GM21515 (cell line): ENCODE measurements at regions not wholly inside any gene's neighbourhood (a gene's known extent, or its start where the extent isn't known, plus 50 kb on each side); places are given as distances from the start of the nearest gene placed in this dataset.
"Not testable (repeated sequence)": the region's sequence is repeated elsewhere in the genome, so short reads cannot be mapped to it uniquely, and the experiment has no call there.

Experiments
- ATAC-seq: cut with Tn5 transposase; IDR thresholded peaks from one replicate; pipeline ENCODE4 v1.9.1; 2021; ENCODE audit not compliant: unreplicated experiment

DNA sequence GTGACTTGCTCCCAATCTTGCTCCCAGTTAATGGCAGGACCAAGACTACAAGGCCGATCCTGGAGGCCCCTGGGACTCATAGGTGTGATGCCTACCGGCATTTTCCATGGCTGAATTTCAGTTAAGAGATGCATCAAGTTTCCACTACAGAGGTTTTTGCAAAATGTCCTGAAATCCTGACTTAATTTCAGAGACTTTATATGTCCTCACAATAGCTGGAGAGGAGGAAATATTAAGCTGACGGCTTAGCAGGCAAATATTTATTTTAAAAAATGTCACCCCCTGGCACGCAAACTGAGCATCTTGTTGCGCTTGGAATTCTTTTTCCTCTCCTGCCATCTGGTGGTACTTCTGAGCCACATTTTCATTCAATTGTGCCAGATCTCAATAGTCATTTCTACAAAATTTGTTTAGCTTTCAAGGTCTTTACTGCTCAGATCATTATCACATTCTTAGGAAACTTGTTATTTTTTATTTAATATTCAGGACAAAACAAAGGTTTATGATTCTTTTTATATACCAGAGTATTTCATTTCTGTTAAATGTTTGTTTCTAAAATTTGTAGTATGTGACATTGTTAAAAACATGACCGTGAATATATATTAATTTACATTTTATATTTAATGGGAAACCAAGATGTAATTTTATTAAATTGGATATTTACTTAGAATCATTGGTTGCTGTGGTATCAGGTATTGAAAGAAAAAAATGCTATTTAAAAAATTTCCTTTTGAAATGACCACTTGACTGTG is 189.2 kb upstream of the THRB start:
- ATAC-seq = no peak

DNA sequence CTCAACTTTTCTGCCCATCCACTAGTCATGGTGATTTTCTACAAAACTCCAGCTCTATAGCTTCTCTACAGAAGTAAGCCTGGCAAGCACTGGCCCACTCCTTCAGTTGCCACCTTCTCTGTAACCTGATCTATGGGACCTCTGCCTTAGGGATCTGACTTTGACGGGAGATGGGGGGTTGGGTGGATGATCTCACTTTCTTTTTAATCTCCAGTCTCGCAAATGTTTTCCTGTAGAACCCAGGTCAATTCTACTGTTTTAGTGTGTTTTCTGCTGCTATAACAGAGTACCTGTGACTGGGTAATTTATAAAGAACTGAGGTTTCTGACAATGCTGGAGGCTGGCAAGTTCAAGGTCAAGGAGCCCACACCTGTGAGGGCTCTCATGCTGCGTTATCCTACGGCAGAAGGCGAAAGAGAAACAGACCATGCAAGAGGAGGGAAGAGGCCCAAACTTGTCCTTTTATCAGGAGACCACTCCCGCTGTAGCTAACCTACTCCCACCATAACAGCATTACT is 189.9 kb upstream of the THRB start:
- ATAC-seq = no peak

DNA sequence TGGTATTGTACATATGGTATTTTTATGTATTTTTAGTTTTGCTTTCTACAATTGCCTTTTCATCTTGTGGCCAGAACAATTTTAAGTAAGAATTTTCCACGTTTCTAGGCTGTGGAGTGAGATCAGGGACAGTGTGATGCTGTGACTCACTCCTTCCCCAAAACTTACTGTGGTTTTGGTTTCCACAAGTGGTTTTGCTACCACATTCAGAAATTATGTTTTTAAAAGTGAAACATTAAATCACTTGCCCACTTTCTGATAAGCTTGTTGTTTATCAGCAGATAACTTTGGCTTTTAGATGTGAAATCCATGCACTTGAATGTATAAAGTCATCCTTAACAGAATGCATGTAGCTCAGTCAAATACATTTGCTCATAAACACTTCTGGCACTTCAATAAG is 192.2 kb upstream of the THRB start:
- ATAC-seq = no peak

DNA sequence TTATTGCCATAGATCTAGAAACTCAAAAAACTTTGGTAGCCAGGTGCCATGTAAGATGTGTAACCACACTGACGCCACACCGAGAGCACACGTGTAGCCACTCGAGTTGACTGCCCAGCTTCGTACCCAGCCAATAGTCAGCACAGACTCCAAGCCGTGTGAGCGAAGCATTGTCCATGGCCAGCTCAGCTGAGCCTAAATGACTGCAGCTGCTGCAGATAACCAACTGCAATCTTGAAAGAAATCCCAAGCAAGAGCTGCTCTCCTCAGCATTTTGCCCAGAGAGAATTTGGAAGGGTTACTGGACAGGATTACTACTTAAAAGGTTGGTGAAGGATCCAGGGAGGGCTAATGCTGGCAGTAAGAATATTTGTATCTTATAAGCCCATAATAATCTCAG is 193.0 kb upstream of the THRB start:
- ATAC-seq = no peak

DNA sequence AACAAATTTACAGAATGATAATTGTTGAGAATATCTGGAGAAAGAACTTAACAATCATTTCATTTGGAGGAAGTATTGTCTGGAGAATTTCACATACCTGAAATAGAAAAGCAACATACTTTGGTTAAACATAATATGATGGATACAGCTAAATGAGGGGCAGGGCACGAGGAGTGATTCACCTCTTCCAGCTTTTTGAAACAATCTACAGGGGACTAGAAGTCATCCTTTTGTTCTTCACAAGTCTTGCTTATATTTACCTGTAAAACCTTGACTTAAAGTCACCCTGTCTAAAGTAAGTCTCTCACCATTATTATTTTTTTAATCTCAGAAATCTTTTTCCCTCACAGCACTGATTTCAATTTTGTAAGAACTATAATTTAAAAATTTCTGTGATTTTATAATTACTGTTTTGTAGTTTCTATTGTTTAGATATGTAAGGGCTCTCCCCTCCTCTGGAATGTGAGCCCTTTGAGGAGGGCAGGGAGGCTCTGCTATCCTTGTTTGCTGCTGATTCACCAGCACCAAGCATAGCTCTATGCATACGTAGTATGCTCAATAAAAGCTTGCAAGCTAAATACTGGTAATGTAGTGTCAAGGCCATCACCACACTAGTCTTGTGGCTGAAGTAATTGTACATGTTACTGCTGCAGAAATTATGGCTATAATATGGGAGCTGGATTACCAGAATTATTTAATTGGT is 193.9 kb upstream of the THRB start:
- ATAC-seq = no peak

DNA sequence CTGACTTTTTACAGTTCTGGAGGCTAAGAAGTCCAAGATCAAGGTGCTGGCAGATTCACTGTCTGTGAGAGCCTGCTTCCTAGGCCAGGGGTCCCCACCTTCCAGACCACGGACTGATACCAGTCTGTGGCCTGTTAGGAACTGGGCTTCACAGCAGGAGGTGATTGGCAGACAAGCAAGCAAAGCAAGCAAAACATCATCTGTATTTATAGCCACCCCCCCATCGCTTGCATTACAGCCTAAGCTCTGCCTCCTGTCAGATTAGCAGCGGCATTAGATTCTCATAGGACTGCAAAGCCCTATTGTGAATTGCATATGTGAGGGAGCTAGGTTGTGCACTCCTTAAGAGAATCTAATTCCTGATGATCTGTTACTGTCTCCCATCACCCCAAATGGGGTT is 194.7 kb upstream of the THRB start:
- ATAC-seq = no peak

DNA sequence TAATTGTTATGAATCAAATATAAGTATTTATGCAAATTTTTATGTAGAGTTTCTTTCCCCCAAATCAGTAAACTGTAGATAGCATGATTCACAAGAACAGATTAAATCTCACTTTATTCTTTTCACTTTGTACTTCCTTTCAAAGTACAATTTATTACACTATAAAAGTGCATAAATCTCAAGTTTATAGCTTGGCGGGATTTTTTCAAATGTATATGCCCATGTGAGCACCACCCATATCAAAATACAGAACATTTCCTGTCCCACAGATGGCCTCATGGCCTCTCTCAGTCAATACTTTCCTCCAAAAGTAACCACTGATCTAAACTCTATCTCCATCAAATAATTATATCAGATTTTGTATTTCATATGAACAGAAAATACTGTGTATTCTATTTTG is 196.1 kb upstream of the THRB start:
- ATAC-seq = no peak

DNA sequence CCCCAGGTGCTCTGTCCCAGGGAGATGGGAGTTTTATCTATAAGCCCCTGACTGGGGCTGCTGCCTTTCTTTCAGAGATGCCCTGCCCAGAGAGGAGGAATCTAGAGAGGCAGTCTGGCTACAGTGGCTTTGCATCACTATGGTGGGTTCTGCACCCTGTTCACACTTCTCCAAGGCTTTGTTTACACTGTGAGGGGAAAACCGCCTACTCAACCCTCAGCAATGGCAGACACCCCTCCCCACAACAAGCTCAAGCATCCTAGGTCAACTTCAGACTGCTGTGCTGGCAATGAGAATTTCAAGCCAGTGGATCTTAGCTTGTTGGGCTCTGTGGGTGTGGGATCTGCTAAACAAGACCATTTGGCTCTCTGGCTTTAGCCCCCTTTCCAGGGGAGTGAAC is 204.4 kb upstream of the THRB start:
- ATAC-seq = not testable (repeated sequence)

DNA sequence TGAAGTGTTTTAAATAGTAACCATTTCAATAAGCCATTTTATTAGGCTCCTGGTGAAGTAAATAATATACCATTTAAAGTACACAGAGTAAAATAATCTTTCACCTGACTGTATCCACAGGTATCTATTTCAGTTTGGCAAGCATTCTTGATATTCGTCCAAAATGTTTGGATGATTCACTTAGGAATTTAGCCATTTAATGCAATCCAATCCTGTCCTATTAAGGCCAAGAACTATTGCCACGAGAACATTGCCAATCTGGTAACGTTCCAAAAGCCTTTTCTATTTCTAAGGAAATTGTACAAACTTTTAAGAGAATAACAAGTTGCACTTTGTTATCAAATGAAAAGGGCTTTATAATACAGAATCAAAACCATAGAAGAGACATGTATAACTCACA is 209.8 kb upstream of the THRB start:
- no peak for ATAC-seq

DNA sequence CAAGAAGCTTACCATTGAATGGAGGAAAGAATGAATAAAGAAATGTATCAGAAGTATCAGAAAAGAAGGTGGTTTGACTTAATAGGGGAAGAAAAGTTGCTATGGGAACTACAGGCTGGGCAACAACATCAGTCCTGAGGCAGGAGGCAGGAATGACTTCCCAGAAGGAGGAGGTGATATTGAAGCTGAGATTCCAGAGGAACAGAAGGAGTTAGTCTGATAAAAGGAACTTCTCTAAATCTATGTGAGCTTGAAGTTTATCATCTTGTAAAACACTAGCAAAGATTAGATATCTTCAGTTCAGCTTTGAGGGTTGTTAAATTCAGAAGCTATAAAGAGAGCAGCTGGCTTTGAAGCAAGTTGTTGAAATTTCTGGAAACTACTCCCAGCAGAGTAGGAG is 213.3 kb upstream of the THRB start:
- ATAC-seq = no peak

DNA sequence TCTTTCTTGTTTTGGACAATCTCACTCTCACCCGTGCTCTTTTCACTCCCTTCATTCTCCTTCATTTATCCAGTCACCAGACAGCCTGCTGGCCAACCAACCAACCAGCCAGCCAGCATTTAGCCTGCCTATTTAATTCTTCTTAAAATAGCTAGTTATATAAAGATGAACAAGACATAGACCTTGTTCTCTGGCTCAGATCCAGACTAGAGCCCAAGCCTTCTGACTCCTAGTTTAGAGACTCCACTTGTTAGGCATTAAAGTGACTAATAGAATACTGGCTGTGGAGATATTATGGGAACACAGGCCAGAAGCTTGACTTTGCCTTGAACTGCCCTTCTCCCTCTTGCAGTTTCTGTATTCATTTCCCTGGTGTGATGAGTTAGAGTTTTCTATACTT is 215.3 kb upstream of the THRB start:
- no peak for ATAC-seq

DNA sequence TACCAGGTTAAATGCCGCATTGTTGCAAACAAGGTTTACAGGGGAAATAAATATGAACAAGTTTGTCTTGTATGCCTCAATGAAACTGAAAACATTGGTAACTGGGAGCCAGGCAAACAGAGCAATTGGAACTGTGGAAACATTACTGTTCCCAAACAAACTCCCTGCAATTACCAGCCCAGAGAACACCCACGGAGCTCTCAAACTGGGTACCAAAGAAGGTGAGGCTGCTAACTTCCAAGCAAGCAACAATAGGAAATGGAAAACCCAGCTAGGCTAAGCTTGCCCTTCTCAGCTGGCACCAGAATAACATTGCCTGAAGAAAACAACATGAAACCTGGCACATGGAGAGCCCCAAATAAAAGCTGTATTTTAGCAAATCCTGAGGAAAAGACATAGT is 218.9 kb upstream of the THRB start:
- no peak for ATAC-seq

DNA sequence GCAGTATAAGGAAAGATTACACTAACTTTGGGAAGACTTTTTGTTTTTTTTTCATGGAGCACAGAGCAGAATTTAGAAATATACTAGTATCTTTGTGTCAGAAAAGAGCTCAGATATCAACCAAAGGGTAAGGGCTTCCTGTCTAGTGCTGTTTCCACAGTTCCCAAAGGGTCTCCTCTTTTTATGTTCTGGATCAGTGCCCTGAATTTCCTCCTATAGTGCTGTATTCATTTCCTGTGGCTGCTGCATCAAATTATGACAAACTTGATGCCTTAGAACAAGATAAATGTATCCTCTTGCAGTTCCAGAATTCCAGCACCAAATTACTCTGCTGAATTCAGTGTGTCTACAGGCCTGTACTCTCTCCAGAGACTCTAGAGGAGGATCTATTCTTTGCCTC is 219.8 kb upstream of the THRB start:
- no peak for ATAC-seq

DNA sequence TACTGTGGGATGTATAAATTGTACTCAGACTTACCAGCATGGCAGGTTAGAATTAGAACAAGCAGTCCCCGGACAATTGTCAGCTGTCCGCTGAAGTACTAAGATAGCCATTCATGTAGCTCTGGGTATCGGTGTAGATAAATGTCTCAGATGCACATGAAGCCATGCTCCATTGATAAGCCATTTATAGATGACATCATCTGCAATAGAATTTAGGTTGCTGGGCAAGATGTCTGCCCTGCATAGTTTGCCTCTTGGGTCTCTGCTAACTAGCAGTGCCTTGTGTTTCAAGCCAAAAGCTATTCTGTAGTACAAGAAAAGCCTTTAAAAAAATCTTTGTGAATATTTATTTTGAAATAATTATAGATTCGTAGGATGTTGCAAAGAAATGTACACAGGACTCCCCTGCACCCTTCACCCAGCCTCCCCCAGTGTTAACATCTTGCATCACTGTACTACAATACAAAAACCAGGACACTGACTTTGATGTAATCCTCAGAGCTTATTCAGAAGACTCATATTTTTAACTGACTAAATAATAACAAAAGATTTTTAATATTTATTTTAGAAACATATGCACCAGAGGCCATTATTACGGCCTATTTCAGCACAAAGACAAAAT is 220.6 kb upstream of the THRB start:
- no peak for ATAC-seq

DNA sequence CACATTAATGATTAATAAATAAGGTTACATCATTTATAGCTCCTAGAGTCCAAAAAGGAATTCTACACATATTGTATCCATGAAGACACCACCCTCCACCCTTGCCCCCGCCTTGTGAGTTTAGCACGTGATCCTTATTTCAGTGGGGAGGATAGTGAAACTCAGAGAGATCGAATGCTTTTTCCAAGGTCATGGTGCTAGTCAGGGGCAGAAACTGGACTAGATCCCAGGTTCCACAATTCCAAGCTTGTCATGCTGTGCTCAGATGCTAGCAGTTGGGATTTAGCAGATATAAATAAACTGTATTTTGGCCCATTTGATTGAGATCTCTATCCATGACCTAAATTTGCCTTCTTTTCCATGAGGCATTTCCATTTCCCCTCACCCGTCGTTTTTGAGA is 227.4 kb upstream of the THRB start:
- no peak for ATAC-seq

DNA sequence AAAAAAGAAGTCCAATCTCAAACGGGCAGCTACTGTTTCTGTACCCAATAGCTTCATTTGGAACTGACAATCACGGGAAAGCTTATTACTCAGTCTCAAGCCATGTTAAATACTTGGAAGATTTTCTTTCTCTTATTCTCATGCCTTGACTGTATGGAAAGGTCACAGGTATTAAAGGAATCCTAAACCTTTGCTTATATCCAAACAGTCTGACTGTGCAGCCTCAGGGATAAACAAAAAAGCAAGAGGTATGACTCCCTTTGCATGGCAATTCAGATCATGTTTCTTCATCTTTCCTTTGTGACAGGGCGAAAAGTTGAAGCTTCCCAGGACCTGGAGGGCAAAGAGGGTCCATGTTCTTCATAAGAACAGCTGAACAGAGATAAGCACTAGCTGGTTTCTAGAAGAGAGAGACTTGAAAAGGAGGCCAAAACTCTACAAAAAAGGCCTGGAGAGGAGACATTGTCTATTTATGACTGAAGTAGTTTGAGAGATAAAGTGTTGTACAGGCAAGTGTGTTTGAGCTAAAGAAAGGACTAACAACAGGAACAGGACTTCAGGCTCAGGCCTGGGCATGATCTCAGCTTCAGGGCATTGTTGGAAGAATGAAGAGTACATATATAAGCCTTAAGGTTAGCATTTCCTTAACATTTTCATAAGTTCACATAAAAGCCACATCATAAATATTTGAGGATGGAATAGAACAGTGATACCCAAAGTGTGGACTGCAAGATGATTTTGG is 231.0 kb upstream of the THRB start:
- ATAC-seq = no peak

DNA sequence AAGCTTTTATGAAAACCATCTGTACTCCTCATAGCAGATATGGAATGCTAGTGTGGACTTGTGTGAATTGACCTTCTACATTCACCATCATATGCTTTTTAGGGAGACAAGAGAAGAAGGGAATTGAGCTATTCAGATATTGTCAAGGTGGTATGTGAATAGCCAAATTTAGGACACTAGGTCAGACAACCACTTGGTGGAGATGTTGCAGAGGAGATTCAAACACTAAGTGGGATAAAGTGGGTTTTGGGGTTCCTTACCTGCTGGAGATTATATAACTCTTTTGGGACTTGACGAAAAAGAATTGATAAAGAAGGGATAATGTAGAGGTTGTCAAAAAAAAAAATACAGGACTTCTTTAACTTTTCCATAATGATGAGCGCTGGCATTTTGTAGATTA is 231.8 kb upstream of the THRB start:
- no peak for ATAC-seq

DNA sequence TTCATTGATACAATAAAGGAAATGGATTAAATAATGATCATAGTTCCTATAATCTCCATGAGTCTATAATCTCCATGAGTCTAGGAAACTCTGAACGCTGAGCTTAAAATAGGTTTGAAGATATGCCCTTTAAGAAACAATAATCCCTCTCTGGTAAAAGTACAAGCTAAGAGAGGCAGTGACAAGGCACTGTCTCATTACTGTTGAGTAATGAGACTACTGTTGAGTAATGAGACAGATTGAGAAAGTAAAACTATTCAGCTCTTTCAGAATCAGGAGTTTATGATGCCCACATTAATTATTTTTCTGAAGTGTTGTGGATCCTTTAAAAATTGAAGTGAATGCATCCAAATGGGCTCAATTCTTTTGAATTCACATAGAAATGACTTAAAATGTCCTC is 235.5 kb upstream of the THRB start:
- no peak for ATAC-seq

DNA sequence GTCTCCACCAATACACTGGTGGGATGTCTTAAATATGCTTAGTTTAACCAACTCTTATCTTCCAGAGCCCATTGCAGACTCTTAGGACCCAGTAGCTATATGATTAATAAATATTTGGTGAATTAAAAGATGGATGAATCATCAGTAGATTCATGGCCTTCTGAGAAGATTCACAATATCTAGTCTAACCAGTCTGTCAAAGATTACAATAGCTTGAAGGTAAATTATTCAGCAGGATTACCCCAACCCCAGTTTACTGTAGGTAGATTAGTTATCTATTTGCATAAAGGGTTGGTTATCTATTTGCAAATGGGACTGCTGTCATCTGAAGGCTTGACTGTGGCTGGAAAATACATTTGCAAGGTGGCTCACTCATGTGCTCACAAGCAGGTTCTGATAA is 239.4 kb upstream of the THRB start:
- ATAC-seq = no peak

DNA sequence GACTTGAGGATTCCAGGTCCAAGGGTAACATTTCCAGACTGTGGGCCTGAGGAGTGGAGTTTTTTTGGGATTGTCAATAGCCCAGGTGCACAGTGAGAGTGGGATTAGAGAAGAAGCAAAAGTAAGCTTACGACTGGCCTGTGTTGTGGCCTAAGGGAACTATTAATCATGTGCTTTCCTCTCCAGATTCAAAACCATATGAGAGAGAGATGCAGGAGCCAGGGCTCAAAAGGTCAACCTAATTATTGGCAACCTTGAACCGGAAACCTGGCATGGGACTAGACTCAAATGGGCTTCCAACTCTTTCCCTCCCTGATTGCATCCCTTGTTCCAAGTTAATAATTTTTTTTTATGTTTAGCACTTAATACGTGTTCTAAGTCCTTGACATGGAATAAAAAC is 242.1 kb upstream of the THRB start:
- ATAC-seq = no peak

DNA sequence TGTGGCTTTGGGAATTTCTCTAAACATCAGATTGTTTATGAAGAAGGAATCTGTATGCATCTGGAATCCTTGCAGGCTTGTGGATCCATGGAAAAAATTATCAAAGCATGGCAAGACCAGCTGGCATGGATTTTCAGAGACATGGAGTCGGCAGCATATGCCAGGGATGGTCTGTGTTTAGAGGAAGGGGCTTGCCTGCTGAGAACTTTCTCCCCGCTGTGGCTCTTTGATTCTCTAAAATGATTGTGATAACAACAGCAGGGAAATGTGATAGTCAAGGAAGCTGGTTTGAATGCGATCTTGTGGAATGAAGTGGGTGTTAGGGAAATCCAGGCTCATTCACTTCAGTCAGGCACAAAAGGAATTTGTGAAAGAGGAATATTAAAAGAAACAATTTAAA is 245.7 kb upstream of the THRB start:
- ATAC-seq = no peak

DNA sequence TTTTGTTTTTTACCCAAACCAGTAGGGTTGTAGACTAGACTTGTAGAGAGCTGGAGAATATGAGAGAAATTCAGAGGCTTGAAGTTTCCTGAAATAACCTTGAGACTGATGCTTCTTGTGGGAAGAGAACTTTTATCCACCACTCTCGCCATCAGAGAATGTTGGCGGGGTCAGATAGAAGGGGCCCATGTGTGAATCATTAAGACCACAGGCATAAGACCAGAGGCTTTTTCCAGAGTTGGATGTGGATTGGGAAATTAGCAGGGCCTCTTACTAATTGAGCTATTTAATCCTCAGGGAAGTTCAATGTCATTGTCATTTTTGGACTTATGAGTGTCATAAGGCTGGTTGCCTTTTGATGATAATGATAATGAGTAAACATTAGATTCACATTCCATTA is 246.9 kb upstream of the THRB start:
- no peak for ATAC-seq
